Stimulated activated CD8-positive, alpha-beta memory T cell treated with anti-CD3 and anti-CD28 coated beads, Interleukin-2, amount 100 ng/mL, for 1 hour (primary cell): ENCODE measurements at regions not wholly inside any gene's neighbourhood (a gene's known extent, or its start where the extent isn't known, plus 50 kb on each side); places are given as distances from the start of the nearest gene placed in this dataset.
"Not testable (repeated sequence)": the region's sequence is repeated elsewhere in the genome, so short reads cannot be mapped to it uniquely, and the experiment has no call there.

Experiments used
- DNase-seq, 2 donors: peaks; one replicate each; pipeline ENCODE4 v3.0.0-alpha.2; 2020; ENCODE audit warnings: low read depth in 2 of 2

DNA sequence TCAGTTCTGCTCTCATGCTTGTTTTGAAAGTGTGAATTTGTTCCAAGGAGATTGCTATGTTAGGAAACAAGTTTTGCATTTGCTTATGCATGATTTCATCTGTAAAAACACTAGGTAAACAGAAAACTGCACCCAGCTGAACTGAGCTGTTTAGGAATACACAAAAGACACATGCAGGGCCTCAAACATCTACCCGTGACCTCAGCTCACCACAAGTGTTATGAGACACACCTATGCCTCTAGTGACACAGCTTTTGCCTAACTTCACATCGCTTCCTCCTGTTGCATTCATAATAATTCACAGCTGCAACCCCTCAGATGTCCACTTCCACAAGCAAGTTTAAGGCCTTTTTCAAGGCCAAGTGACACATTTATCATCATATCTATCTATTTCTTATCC lies 98.0 kb upstream of the SLC24A3 start:
- no peak for DNase-seq

GRCh38 chr20:19115581-19115980 lies 96.9 kb upstream of the SLC24A3 start:
- no peak for DNase-seq

DNA sequence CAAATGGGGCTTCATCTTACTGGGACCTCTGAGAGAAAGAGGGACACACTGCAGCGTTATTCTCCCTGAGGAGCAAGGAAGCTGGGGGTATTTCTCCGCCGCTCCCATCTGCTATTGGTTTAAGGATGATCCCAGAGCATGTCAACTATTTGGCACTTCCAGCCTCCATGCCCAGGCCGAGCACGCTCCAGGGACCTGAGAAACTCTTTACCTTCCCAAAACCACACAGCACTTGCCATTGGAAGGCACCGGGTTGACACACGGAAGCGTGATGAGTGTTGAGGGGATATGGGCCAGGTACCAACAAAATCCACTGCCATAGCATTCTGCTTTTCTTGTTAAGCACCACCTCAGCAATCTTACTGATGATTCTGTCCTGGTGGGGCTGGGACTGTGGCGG lies 92.4 kb upstream of the SLC24A3 start:
- DNase-seq: no peak

- DNase-seq: no peak
Observed at GRCh38 chr20:19120569-19120968, 91.9 kb upstream of the SLC24A3 start.

- DNase-seq: no peak
Observed at GRCh38 chr20:19121463-19121862, 91.0 kb upstream of the SLC24A3 start.

DNA sequence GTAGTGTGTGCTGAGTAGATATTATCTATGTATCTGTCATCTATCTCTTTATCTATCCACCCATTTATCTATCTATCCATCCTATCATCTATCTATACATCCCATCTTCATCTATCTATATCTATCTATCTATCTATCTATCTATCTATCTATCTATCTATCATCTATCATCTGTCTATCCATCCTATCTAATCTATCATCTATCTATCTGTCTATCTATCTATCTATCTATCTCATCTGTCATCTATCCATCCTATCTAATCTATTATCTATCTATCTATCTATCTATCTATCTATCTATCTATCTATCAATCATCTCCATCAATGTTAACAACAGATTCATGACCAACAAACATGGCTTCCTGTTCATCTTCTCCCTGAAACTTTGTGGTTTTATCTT lies 90.5 kb upstream of the SLC24A3 start:
- no peak for DNase-seq

DNA sequence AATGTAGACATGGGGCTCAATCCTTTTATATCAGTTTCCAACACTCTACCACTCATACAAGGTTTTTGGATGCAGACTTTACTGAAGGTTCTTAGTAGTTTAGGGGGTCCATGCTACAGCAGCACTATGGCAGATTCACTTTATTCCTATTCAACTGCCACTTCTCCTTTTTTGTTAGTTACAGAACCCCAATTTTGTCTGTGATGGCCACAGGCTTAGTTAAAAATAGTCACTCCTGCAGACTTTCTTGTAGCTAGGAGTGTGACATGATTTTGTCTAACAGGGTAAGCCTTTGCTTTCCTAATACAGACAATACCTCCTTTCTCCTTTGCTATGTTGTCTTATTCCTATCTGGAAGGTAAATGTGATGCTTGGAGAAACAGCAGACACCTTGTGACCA lies 90.0 kb upstream of the SLC24A3 start:
- no peak for DNase-seq

DNA sequence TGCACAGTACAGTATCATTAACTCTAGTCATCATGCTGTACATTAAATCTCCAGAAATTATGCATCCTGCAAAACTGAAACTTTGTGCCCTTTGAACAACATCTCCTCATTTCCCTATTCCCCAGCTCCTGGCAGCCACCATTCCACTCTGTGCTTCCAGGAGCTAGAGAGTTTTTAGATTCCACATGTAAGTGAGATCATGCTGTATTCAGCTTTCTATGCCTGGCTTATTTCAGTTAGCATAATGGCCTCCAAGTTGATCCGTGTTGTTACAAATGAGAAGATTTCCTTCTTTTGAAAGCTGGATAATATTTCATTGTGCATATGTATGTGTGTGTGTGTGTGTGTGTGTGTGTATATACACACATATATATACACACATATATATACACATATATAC lies 86.9 kb upstream of the SLC24A3 start:
- no peak for DNase-seq

DNA sequence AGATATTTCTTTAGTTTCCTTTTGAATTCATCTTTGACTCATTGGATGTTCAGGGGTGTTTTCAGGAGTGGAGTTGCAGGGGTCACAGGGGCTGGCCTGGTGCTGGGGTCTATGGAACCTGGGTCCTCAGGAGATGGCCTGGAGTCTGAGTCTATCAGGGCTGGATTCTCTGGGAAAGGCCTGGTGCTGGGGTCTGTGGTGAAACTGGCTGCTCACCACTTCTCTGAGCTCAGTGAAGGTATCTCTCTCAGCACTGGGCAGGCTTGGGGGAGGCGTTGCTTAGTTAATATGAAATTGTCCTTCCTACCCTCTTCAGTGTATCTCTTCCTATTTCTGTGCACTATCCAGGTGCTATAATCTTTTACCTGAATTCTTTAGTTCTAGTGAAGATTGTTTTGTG lies 83.1 kb upstream of the SLC24A3 start:
- DNase-seq: no peak

- no peak for DNase-seq
Observed at GRCh38 chr20:19129976-19130612, 82.3 kb upstream of the SLC24A3 start.

GRCh38 chr20:19130613-19130984 lies 81.8 kb upstream of the SLC24A3 start:
- no peak for DNase-seq

GRCh38 chr20:19137641-19138040 lies 74.8 kb upstream of the SLC24A3 start:
- no peak for DNase-seq

GRCh38 chr20:19138758-19139157 lies 73.7 kb upstream of the SLC24A3 start:
- no peak for DNase-seq

DNA sequence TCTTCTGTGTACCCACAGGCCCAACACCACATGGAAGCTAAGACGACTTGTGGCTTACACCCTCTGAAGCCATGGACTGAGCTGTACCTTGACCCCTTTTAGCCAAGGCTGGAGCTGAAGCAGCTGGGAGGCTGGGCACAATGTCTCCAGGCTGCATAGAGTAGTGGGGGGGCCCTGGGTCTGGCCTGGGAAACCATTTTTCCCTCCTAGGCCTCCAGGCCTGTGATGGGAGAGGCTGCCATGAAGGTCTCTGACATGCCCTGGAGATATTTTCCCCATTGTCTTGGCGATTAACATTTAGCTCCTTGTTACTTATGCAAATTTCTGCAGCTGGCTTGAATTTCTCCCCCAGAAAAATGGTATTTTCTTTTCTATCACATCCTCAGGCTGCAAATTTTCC lies 72.9 kb upstream of the SLC24A3 start:
- not testable (repeated sequence) for DNase-seq

DNA sequence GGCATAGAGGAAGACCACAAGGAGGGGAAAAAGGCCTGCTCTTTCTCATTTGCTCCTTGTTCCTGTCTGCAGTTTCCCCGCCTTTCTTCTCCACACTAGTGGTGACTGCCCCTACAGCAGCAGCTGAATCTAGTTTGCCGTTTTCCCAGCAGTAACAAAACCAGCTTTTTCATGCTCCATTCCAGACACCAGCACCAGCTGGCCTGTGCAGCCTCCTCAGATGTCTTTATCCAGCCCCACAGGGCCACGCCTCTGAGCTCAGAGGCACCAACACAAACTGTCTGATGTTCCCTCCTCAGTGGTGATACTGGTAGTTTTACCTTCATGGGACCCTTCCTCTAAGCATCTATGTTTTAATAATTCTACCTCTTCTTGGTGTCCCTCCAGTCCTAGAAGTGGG lies 70.4 kb upstream of the SLC24A3 start:
- no peak for DNase-seq

DNA sequence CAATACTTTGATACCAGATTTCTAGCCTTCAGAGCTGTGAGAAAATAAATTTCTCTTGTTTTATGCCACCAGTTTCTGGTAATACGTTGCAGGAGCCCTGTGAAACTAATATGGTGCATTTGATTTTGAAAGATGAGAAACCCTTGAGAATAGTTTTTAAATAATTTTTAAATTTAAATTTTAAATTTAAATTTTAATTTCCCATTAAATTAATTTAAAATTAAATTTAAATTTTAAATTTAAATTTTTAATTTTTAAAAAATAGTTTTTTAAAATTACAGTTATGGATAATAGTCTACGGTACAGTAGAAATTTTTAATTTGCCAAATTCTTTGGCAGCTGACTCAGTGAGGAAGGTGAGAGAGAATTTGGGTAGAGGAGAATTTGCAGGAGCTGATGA lies 68.6 kb upstream of the SLC24A3 start:
- no peak for DNase-seq

DNA sequence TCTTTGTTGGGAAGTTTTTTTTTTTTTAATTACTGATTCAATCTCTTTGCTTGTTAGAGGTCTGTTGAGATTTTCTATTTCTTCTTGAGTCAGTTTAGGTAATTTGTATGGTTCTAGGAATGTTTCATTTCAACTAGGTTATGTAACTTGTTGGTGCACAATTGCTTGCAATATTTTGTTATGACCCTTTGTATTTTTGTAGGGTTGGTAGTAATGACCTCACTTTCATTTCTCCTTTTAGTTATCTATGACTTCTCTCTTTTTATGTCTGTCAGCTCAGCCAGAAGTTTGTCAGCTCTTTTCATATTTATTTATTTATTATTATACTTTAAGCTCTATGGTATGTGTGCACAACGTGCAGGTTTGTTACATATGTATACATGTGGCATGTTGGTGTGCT lies 51.1 kb upstream of the SLC24A3 start:
- DNase-seq: no peak
